GM23338 (cell line): ENCODE measurements at regions not wholly inside any gene's neighbourhood (a gene's known extent, or its start where the extent isn't known, plus 50 kb on each side); places are given as distances from the start of the nearest gene placed in this dataset.

Experiments used
- ATAC-seq: fragments of 200-7000 bp; cut with Tn5 transposase; 3 replicates; pipeline ENCODE4 v1.9.1; 2020
- DNase-seq: peaks from one replicate; pipeline ENCODE4 v3.0.0-alpha.2; 2015; ENCODE audit warnings: low spot score
- H2AFZ ChIP-seq: fragments of 200-600 bp; sonication (generic); 2 replicates; pipeline ENCODE4 v1.8.0; 2016; ENCODE audit warnings: antibody characterized with exemption, mild to moderate bottlenecking, moderate library complexity
- H3F3A ChIP-seq: fragments of 200-600 bp; sonication (generic); replicated peaks from 2 replicates; pipeline ENCODE4 v1.8.0; 2017; ENCODE audit warnings: antibody characterized with exemption, mixed run types, low read depth
- H3K27ac ChIP-seq: fragments of 200-600 bp; sonication (generic); 2 replicates; pipeline ENCODE4 v1.6.1; 2016; ENCODE audit warnings: low read depth
- H3K27me3 ChIP-seq: fragments of 200-600 bp; sonication (generic); 2 replicates; pipeline ENCODE4 v1.8.0; 2016; ENCODE audit warnings: mild to moderate bottlenecking, mixed run types, moderate library complexity; ENCODE audit not compliant: insufficient read depth
- H3K36me3 ChIP-seq: fragments of 200-600 bp; sonication (generic); 2 replicates; pipeline ENCODE4 v1.8.0; 2016; ENCODE audit warnings: mild to moderate bottlenecking; ENCODE audit not compliant: insufficient read depth
- H3K4me1 ChIP-seq: fragments of 200-600 bp; sonication (generic); 2 replicates; pipeline ENCODE4 v1.8.0; 2016; ENCODE audit warnings: mild to moderate bottlenecking, moderate library complexity; ENCODE audit not compliant: insufficient read depth
- H3K4me2 ChIP-seq: fragments of 200-600 bp; sonication (generic); 2 replicates; pipeline ENCODE4 v1.7.1; 2017; ENCODE audit warnings: mixed run types
- H3K4me3 ChIP-seq: fragments of 200-600 bp; sonication (generic); 2 replicates; pipeline ENCODE4 v1.6.1; 2016; ENCODE audit warnings: mixed run types
- H3K79me2 ChIP-seq: fragments of 200-600 bp; sonication (generic); replicated peaks from 2 replicates; pipeline ENCODE4 v1.8.0; 2017; ENCODE audit warnings: mild to moderate bottlenecking; ENCODE audit not compliant: insufficient read depth
- H3K9me2 ChIP-seq: fragments of 200-600 bp; sonication (generic); 2 replicates; pipeline ENCODE4 v1.8.0; 2017; ENCODE audit not compliant: insufficient read depth
- H4K20me1 ChIP-seq: fragments of 200-600 bp; sonication (generic); replicated peaks from 2 replicates; pipeline ENCODE4 v1.8.0; 2017; ENCODE audit warnings: mild to moderate bottlenecking; ENCODE audit not compliant: insufficient read depth
- H3K27ac Mint-ChIP-seq: 2 replicates; pipeline ENCODE4 v1.8.0; 2020; ENCODE audit warnings: inconsistent platforms, mild to moderate bottlenecking, moderate library complexity, mixed read lengths
- H3K27me3 Mint-ChIP-seq: 3 replicates; pipeline ENCODE4 v1.8.0; 2022; ENCODE audit warnings: low read depth, mild to moderate bottlenecking, moderate library complexity, mixed read lengths, inconsistent platforms; ENCODE audit not compliant: insufficient read depth, poor library complexity
- H3K36me3 Mint-ChIP-seq: 3 replicates; pipeline ENCODE4 v1.8.0; 2021; ENCODE audit warnings: low read depth, mild to moderate bottlenecking, inconsistent platforms, moderate library complexity, mixed read lengths
- H3K4me1 Mint-ChIP-seq: 3 replicates; pipeline ENCODE4 v1.8.0; 2020; ENCODE audit warnings: mild to moderate bottlenecking, inconsistent platforms, mixed read lengths
- H3K4me3 Mint-ChIP-seq: 3 replicates; pipeline ENCODE4 v1.8.0; 2021; ENCODE audit warnings: moderate library complexity, mild to moderate bottlenecking, inconsistent platforms, mixed read lengths
- H3K9me3 Mint-ChIP-seq: 3 replicates; pipeline ENCODE4 v1.8.0; 2020; ENCODE audit warnings: moderate library complexity, mild to moderate bottlenecking, inconsistent platforms, mixed read lengths
- CREB1 ChIP-seq: fragments of 250-450 bp; sonication (Bioruptor Pico); IDR thresholded peaks from 2 replicates; pipeline ENCODE4 v1.5.0; 2020; ENCODE audit warnings: low read depth, mild to moderate bottlenecking, moderate library complexity
- CTCF ChIP-seq, 2 experiments: fragments of 200-600 bp in 1 of 2; sonication (generic) in 1 of 2; conservative IDR thresholded peaks; 2 replicates each; pipeline versions ENCODE4 v1.5.1 to v1.6.1; 2016 to 2017; ENCODE audit warnings: antibody characterized with exemption in 2 of 2, low read depth in 2 of 2, mild to moderate bottlenecking in 2 of 2, moderate library complexity in 1 of 2
- ETS1 ChIP-seq: IDR thresholded peaks from 2 replicates; pipeline ENCODE4 v1.6.1; 2016; ENCODE audit warnings: antibody characterized with exemption
- EZH2 ChIP-seq: fragments of 200-600 bp; sonication (generic); IDR thresholded peaks from one replicate; pipeline ENCODE4 v1.8.0; 2017; ENCODE audit warnings: antibody characterized with exemption, mild to moderate bottlenecking, low read depth; ENCODE audit not compliant: unreplicated experiment
- EZH2phosphoT487 ChIP-seq: fragments of 200-600 bp; sonication (generic); IDR thresholded peaks from one replicate; pipeline ENCODE4 v1.8.1; 2018; ENCODE audit warnings: antibody characterized with exemption; ENCODE audit not compliant: unreplicated experiment
- JUNB ChIP-seq: IDR thresholded peaks from one replicate; pipeline ENCODE4 v1.6.1; 2016; ENCODE audit warnings: antibody characterized with exemption; ENCODE audit not compliant: unreplicated experiment
- NANOG ChIP-seq: IDR thresholded peaks from 2 replicates; pipeline ENCODE4 v1.6.1; 2016; ENCODE audit warnings: antibody characterized with exemption, borderline replicate concordance
- POLR2AphosphoS5 ChIP-seq: IDR thresholded peaks from 2 replicates; pipeline ENCODE4 v1.6.1; 2016; ENCODE audit warnings: antibody characterized with exemption, low read depth
- REST ChIP-seq: IDR thresholded peaks from one replicate; pipeline ENCODE4 v1.6.1; 2018; ENCODE audit warnings: antibody characterized with exemption; ENCODE audit not compliant: unreplicated experiment
- STAT1 ChIP-seq: IDR thresholded peaks from one replicate; pipeline ENCODE4 v1.6.1; 2016; ENCODE audit warnings: antibody characterized with exemption; ENCODE audit not compliant: unreplicated experiment
- ZNF114 ChIP-seq: fragments of 250-450 bp; sonication (Bioruptor Pico); IDR thresholded peaks from 2 replicates; pipeline ENCODE4 v1.5.0; 2020; ENCODE audit warnings: mild to moderate bottlenecking, moderate library complexity
- ZNF331 ChIP-seq: fragments of 250-450 bp; sonication (Bioruptor Pico); IDR thresholded peaks from 2 replicates; pipeline ENCODE4 v1.5.0; 2020; ENCODE audit warnings: low read depth, mild to moderate bottlenecking, moderate library complexity
- ZNF462 ChIP-seq: fragments of 250-450 bp; sonication (Bioruptor Pico); IDR thresholded peaks from 2 replicates; pipeline ENCODE4 v1.5.0; 2020; ENCODE audit warnings: mild to moderate bottlenecking, moderate library complexity

GRCh38 chr2:199108056-199108455, 349.7 kb downstream of the SATB2 start:
- H3K79me2 ChIP-seq, result no peaks in the 10 kb centered on the region
- TF ChIP-seq REST (no peak), ZNF462 (no peak), CREB1 (CRISPR knock-in tag) (no peak), NANOG (no peak), JUNB (no peak), CTCF (conservative IDR thresholded peaks at IDR 0.05; ENCODE audit: low read depth in 2 of 2) (no peak), ETS1 (no peak), EZH2 (no peak), POLR2AphosphoS5 (no peak), ZNF331 (CRISPR knock-in tag) (no peak), ZNF114 (no peak), EZH2phosphoT487 (no peak), STAT1 (no peak)

More at GRCh38 chr2:199108056-199108455, 349.7 kb downstream of the SATB2 start:
- H2AFZ ChIP-seq, result no peak overlapping the region
- no peaks in the 10 kb centered on the region for H4K20me1 ChIP-seq
- H3K27ac ChIP-seq, result no peak overlapping the region
- Mint-ChIP-seq H3K4me1 (peaks cover 2% of the 10 kb centered on the region; the same call in 1 of the 3 replicates), H3K36me3 (no peaks in the 10 kb centered on the region), H3K4me3 (no peak overlapping the region), H3K27ac (no peak overlapping the region), H3K27me3 (no peaks in the 10 kb centered on the region), H3K9me3 (no peaks in the 10 kb centered on the region)
- H3K4me1 ChIP-seq, result no peaks in the 10 kb centered on the region
- ATAC-seq (no peak), DNase-seq (no peak)
- H3K36me3 ChIP-seq, result no peaks in the 10 kb centered on the region
- no peak overlapping the region for H3K4me2 ChIP-seq
- H3K9me2 ChIP-seq, result no peaks in the 10 kb centered on the region
- no peak overlapping the region for H3K4me3 ChIP-seq
- H3F3A ChIP-seq, result no peaks in the 10 kb centered on the region
- no peaks in the 10 kb centered on the region for H3K27me3 ChIP-seq
